ENCODE measurements at regions not wholly inside any gene's neighbourhood (a gene's known extent, or its start where the extent isn't known, plus 50 kb on each side); places are given as distances from the start of the nearest gene placed in this dataset.

DNA sequence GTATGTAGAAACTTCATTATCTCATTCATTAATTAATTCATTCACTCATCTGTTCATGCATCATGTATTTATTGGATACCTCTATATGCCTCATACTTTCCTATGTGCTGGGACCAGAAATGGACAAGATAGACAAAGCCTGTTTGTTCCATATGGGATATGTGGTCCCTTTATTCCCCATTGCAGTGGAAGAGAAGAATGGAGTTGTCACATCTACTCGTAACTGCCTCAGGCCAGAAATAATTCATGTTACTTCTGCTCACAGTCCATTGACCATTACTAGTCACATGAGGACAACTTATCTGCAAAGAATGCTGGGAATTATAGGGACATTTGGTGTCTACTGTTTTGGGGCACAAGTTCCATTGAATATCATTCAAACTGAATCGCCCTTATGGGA, 327.8 kb downstream of the MATN1 start:
- TF ChIP-seq, protein P1, sequence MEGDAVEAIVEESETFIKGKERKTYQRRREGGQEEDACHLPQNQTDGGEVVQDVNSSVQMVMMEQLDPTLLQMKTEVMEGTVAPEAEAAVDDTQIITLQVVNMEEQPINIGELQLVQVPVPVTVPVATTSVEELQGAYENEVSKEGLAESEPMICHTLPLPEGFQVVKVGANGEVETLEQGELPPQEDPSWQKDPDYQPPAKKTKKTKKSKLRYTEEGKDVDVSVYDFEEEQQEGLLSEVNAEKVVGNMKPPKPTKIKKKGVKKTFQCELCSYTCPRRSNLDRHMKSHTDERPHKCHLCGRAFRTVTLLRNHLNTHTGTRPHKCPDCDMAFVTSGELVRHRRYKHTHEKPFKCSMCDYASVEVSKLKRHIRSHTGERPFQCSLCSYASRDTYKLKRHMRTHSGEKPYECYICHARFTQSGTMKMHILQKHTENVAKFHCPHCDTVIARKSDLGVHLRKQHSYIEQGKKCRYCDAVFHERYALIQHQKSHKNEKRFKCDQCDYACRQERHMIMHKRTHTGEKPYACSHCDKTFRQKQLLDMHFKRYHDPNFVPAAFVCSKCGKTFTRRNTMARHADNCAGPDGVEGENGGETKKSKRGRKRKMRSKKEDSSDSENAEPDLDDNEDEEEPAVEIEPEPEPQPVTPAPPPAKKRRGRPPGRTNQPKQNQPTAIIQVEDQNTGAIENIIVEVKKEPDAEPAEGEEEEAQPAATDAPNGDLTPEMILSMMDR (IDR thresholded peaks at IDR 0.05; ENCODE audit: low read length, missing control alignments) = no peak
- no peak overlapping the region for H3K4me3 ChIP-seq (replicated peaks; ENCODE audit: low read depth, low read length)
- no peak for DNase-seq (ENCODE audit: low read depth)

DNA sequence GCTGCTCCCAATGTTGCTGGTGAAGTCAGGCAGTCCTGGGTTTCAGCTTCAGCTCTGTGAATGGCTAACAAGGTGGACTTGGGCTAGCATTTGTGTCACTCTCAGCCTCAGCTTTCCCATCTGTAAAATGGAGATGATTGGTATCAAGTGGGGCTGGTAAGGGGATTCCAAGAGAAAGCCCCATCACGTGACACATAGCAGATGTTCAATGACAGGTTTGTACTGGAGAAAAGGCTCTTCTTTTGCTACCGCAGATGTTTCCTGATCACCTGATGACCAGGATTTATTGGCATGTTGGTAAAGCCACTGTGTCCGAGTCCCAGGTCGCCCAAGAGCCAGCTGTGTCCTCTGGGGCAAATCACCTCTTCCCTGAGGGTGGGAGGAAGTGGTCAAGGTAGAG, 335.0 kb downstream of the MATN1 start:
- TF ChIP-seq, protein P1 (IDR thresholded peaks at IDR 0.05; ENCODE audit: low read length, missing control alignments) = no peak
- no peak overlapping the region for H3K4me3 ChIP-seq (replicated peaks; ENCODE audit: low read depth, low read length)
- DNase-seq (ENCODE audit: low read depth) = no peak

DNA sequence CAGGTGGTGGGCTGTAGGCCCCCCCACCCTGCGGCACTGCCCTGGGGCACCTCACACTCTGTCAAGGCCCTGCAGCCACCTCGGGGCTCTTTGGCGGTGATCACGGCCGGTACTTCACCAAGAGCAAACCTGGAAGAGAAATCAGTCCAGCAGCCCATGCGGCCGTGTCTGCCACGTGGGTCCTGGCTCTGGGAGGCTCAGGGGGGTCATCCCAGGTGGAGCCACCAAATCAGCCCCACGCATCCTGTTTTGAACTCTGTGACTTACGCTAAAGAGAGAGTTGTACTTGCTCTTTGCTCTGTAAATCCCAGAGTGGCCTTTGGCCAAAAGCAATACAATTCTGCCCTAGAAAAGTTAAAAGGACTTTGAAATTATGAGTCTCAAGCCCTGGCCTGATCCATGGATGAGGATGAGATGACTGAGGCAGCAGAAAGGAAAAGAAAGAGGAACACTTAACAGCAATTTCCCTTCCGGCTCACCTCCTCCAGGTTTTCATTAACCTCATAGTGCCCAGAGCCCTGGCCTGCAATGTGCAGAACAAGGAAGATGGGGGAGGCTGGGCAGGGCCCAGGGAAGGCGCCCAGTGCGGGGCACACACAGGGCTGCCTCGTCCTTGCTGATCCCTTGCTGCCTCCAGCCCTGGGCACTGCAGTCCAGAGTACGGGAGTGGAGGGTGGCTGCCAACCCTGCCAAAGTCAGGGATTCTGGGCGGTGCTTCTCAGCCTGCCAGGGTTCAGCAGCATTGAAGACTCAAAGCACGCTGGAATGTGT, 337.0 kb downstream of the MATN1 start:
- H3K4me3 ChIP-seq (replicated peaks; ENCODE audit: low read depth, low read length) = no peak overlapping the region
- no peak for DNase-seq (ENCODE audit: low read depth)
- TF ChIP-seq, protein P1 (IDR thresholded peaks at IDR 0.05; ENCODE audit: low read length, missing control alignments) = no peak

DNA sequence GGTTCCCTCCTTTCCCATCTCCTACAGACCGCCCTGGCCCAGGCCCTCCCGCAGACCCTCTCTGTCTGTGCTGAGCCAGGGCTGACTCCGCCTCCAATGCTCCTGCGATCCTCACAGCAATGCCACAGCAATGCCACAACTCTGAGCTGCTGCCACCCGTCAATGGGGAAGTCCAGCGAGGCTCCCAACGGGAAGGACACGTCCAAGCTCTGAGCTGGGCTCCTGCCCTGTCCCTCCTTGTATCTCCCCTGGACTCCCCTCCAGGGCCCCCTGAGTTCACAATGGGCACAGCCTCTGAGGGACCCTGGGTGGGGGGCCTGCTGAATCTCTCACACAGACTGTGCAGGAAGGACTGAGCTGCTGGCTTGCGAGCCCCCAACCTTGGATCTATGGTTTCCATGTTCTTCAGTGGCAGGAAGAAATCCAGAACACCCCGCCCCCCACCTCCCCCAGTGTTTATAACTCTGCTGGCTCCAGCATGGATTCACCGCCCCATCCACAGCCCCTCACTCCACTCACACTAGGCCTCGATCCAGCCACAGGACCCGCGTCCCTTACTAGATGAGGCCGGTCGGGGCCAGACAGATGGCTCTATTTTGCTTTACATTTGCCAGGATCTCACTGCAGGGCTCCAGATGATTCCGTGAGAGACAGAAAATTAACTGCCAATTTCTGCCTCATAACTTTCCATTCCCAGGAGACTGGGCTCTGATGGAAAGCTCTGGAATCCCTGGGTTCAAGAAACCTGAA, 338.0 kb downstream of the MATN1 start:
- no peak for DNase-seq (ENCODE audit: low read depth)
- H3K4me3 ChIP-seq (replicated peaks; ENCODE audit: low read depth, low read length) = no peak overlapping the region
- TF ChIP-seq, protein P1 (IDR thresholded peaks at IDR 0.05; ENCODE audit: low read length, missing control alignments) = no peak

DNA sequence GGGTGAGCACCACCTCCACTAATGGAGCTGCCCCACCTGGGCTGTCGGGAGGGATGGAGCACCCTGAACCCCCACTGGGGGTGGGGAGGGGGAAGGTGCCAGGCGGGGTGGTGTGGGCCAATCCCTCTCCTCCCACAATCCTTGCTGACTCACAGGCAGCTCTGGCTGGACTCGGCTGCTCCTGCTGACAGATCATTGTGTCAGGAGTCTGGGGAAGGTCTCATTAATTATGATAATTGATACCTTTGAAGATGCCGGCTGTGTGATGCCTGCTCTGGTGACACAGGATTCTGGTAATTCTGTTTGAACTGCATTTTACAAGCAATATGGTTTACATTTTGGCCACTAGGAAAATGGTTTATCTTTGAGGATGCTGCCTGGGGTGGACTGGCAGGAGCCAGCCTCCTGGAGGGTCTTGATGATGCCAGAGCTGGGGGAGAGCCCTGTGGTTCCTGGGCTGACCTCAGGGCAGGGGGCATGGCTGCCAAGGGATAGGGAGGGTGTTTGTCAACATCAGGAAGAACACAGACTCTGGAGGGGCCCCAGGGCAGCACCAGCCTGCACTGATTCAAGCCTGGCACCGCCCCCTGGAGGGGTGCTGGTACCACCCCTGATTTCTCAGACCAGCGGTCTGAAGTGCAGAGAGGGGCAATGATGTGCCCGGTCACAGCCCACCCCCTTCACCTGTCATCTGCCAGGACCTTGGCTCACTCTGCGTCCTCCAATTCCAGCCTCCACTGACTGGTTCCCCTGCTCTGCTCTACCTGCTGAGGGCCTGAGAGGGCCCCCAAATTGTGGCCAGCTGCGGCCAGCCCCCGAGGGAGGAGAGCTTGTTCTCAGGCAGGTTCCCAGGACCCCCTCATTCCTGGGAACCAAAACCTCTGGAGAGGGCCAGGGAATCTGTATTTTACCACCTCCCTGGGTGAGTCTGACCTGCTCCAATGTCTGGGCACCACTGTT, 338.8 kb downstream of the MATN1 start:
- H3K4me3 ChIP-seq (replicated peaks; ENCODE audit: low read depth, low read length) = no peak overlapping the region
- TF ChIP-seq, protein P1 (IDR thresholded peaks at IDR 0.05; ENCODE audit: low read length, missing control alignments) = no peak
- DNase-seq (ENCODE audit: low read depth) = no peak

DNA sequence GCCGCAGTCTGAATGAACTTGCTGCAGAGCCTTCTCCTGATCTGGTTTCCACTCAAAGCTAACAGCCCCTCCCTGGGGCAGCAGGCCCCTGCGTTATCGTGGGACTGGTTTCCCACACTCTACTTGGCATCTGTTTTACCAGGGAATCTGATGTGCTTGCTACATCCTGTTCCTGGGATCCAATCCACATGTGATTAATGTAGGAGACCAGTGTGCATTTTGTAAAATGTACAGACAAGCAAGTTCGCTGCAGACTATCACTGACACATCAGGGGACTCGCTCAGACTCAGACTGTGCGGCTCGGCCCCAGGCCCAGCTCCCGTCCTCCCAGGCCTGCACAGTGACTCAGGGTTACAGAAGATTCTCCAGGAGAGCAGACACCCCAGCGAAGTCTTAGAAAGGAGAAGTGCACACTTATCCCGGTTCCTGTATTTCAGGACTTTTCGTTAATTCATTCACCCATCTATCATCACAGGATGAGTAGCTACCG, 340.1 kb downstream of the MATN1 start:
- no peak for DNase-seq (ENCODE audit: low read depth)
- TF ChIP-seq, protein P1 (IDR thresholded peaks at IDR 0.05; ENCODE audit: low read length, missing control alignments) = no peak
- H3K4me3 ChIP-seq (replicated peaks; ENCODE audit: low read depth, low read length) = no peak overlapping the region

All from fibroblast of pulmonary artery (primary cell).